B cell (primary cell): ENCODE measurements at regions not wholly inside any gene's neighbourhood (a gene's known extent, or its start where the extent isn't known, plus 50 kb on each side); places are given as distances from the start of the nearest gene placed in this dataset.

ENCODE experiments used
- ATAC-seq: fragments of 200-7000 bp; cut with Tn5 transposase; one replicate; pipeline ENCODE4 v1.10.0; 2021; ENCODE audit warnings: low read depth, mild to moderate bottlenecking, moderate number of reproducible peaks, moderate library complexity
- CTCF ChIA-PET: fragments of 350-600 bp; sonication (Branson Sonifier 250); formaldehyde crosslinking; loops from one replicate; lab custom pipeline; 2021; ENCODE audit warnings: antibody characterized with exemption, inconsistent platforms; lab: Charles Lee
- POLR2A ChIA-PET: fragments of 350-600 bp; sonication (Branson Sonifier 250); formaldehyde crosslinking; loops from one replicate; lab custom pipeline; 2021; ENCODE audit warnings: antibody characterized with exemption; lab: Charles Lee
- DNase-seq: peaks from one replicate; pipeline ENCODE4 v3.0.0; 2013
- H2AFZ ChIP-seq: 2 replicates; pipeline ENCODE4 v1.6.1; 2012; ENCODE audit warnings: mild to moderate bottlenecking, low read depth, low read length; ENCODE audit not compliant: insufficient read depth, poor library complexity, severe bottlenecking
- H3K27ac ChIP-seq, 2 donors: 1 replicate in 1 of 2; 2 replicates in 1 of 2; pipeline ENCODE4 v1.5.1; 2012 to 2013; ENCODE audit warnings: low read length in 2 of 2, mild to moderate bottlenecking in 2 of 2, moderate library complexity in 1 of 2
- H3K27me3 ChIP-seq, 4 experiments: fragments of 200-600 bp in 1 of 4; sonication (generic) in 1 of 4; replicated peaks in 1 of 4; 1 replicate in 2 of 4; 2 replicates in 2 of 4; pipeline versions ENCODE4 v1.6.1 to v1.7.0; 2013 to 2016; ENCODE audit warnings: low read length in 3 of 4, mild to moderate bottlenecking in 2 of 4, mixed read lengths in 1 of 4, moderate library complexity in 1 of 4; ENCODE audit not compliant: insufficient read depth in 4 of 4, control insufficient read depth in 3 of 4; ENCODE audit errors: control extremely low read depth in 1 of 4
- H3K36me3 ChIP-seq, 2 experiments: replicated peaks in 1 of 2; 1 replicate in 1 of 2; 2 replicates in 1 of 2; pipeline versions ENCODE4 v1.6.1 to v1.7.1; 2013; ENCODE audit warnings: low read length in 1 of 2; ENCODE audit not compliant: insufficient read depth in 2 of 2, control insufficient read depth in 1 of 2; ENCODE audit errors: control extremely low read depth in 1 of 2, extremely low read depth in 1 of 2
- H3K4me1 ChIP-seq, 2 donors: fragments of 200-600 bp in 1 of 2; sonication (generic) in 1 of 2; 1 replicate in 1 of 2; 2 replicates in 1 of 2; pipeline versions ENCODE4 v1.5.1 to v1.6.1; 2013 to 2017; ENCODE audit warnings: low read length in 2 of 2; ENCODE audit not compliant: control insufficient read depth in 2 of 2, insufficient read depth in 2 of 2
- H3K4me2 ChIP-seq: replicated peaks from 2 replicates; pipeline ENCODE3; 2012; ENCODE audit warnings: mild to moderate bottlenecking, low read depth, low read length; ENCODE audit not compliant: poor library complexity, severe bottlenecking
- H3K4me3 ChIP-seq, 5 experiments: fragments of 200-600 bp in 1 of 5; sonication (generic) in 1 of 5; 1 replicate in 3 of 5; 2 replicates in 2 of 5; pipeline versions ENCODE4 v1.5.1 to v1.7.0; 2011 to 2016; ENCODE audit warnings: low read length in 4 of 5, mild to moderate bottlenecking in 4 of 5, low read depth in 2 of 5, control low read depth in 1 of 5, moderate library complexity in 1 of 5; ENCODE audit not compliant: insufficient read depth in 1 of 5; ENCODE audit errors: control extremely low read depth in 1 of 5, extremely low read depth in 1 of 5
- H3K79me2 ChIP-seq: fragments of 200-600 bp; sonication (generic); one replicate; pipeline ENCODE4 v1.6.0; 2016; ENCODE audit warnings: low read length; ENCODE audit not compliant: control insufficient read depth, insufficient read depth
- H3K9ac ChIP-seq: fragments of 200-600 bp; sonication (generic); 2 replicates; pipeline ENCODE4 v1.6.1; 2017; ENCODE audit warnings: mild to moderate bottlenecking, low read length, moderate library complexity
- H3K9me3 ChIP-seq, 3 donors: one replicate each; pipeline versions ENCODE4 v1.6.1 to v1.7.1; 2013; ENCODE audit warnings: low read length in 2 of 3; ENCODE audit not compliant: control insufficient read depth in 2 of 3, insufficient read depth in 1 of 3; ENCODE audit errors: control extremely low read depth in 1 of 3
- H4K20me1 ChIP-seq: 2 replicates; pipeline ENCODE4 v1.6.0; 2012; ENCODE audit warnings: mild to moderate bottlenecking, low read length; ENCODE audit not compliant: insufficient read depth, control insufficient read depth, poor library complexity, severe bottlenecking
- H3K27ac Mint-ChIP-seq: one replicate; pipeline ENCODE4 v1.8.0; 2021; ENCODE audit warnings: mixed read lengths
- H3K27me3 Mint-ChIP-seq: one replicate; pipeline ENCODE4 v1.8.0; 2021; ENCODE audit warnings: mixed read lengths
- H3K4me1 Mint-ChIP-seq: one replicate; pipeline ENCODE4 v1.8.0; 2021; ENCODE audit warnings: mixed read lengths
- H3K4me3 Mint-ChIP-seq: one replicate; pipeline ENCODE4 v1.8.0; 2021; ENCODE audit warnings: mixed read lengths
- H3K9me3 Mint-ChIP-seq: one replicate; pipeline ENCODE4 v1.8.0; 2022; ENCODE audit warnings: mixed read lengths; ENCODE audit not compliant: insufficient read depth
- EZH2 ChIP-seq: IDR thresholded peaks from 2 replicates; pipeline ENCODE4 v1.6.1; 2012; ENCODE audit warnings: borderline replicate concordance, low read depth, mild to moderate bottlenecking, moderate library complexity, low read length; ENCODE audit not compliant: insufficient read depth, poor library complexity, severe bottlenecking
- WGBS: methylation state at CpG from one replicate; pipeline ENCODE4 v1.1.5; 2013; ENCODE audit warnings: missing lambda C conversion rate; ENCODE audit not compliant: insufficient coverage; 5-methylcytosine and 5-hydroxymethylcytosine counted together
- intact Hi-C: fragments of 100-400 bp; cut with micrococcal nuclease; formaldehyde crosslinking; loops from one replicate; pipeline ENCODE4 v1.10.0; 2022
- TF ChIP-seq, protein P1 (sequence below): fragments of 200-600 bp; IDR thresholded peaks from one replicate; pipeline ENCODE4 v1.8.0; 2022; ENCODE audit warnings: antibody characterized with exemption, mild to moderate bottlenecking

DNA sequence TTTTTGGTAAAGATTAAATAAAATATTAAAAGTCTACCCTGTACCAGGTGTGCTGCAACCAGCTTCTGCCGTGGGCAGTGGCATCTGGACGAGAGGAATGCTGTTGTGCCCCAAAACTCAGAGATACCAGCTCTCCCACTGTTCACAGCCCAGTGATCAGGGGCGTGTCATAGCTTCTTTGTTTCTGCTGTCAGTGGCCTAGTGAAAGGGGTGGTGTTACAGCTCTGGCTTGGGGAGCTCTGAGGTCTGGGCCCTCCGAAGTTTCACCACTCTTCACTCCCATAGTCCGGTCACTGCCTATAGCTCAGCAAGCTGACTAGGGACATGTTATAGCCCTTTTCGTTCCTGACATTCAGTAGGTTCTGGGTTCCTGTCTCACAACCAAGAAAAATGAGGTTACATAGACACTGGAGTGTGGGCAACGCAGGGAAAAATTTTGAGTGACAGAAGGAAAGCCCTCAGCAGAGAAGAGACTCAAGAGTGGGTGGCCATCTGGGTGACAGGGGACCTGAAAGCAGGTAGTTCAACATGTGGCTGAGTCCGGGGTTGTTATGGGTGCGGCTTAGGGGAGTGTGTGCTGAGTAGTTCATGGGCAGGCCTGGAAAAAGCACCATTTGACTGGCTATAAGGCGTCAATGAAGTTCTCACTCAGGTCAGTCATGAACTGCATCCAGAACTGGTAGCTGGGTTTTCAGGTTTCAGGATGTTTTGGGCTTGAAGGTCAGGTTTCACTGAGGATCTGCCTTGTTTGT, 1184.4 kb upstream of the PABPC4L start:
- TF ChIP-seq EZH2: no peak
- TF ChIP-seq, protein P1, sequence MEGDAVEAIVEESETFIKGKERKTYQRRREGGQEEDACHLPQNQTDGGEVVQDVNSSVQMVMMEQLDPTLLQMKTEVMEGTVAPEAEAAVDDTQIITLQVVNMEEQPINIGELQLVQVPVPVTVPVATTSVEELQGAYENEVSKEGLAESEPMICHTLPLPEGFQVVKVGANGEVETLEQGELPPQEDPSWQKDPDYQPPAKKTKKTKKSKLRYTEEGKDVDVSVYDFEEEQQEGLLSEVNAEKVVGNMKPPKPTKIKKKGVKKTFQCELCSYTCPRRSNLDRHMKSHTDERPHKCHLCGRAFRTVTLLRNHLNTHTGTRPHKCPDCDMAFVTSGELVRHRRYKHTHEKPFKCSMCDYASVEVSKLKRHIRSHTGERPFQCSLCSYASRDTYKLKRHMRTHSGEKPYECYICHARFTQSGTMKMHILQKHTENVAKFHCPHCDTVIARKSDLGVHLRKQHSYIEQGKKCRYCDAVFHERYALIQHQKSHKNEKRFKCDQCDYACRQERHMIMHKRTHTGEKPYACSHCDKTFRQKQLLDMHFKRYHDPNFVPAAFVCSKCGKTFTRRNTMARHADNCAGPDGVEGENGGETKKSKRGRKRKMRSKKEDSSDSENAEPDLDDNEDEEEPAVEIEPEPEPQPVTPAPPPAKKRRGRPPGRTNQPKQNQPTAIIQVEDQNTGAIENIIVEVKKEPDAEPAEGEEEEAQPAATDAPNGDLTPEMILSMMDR: no peak
- Histone ChIP-seq H3K4me3 (no peak overlapping the region), H3K27ac (no peak overlapping the region), H4K20me1 (no peaks in the 10 kb centered on the region), H3K9ac (no peak overlapping the region), H3K4me2 (no peak overlapping the region), H3K4me1 (no peaks in the 10 kb centered on the region), H3K9me3 (peaks cover 0 to 2% (median 1%) of the 10 kb centered on the region in 3 donors), H2AFZ (no peak overlapping the region), H3K27me3 (no peaks in the 10 kb centered on the region), H3K79me2 (no peaks in the 10 kb centered on the region), H3K36me3 (no peaks in the 10 kb centered on the region)
- Mint-ChIP-seq H3K27ac (no peak overlapping the region), H3K4me3 (no peak overlapping the region), H3K27me3 (no peaks in the 10 kb centered on the region), H3K4me1 (no peaks in the 10 kb centered on the region), H3K9me3 (peaks cover 2% of the 10 kb centered on the region)
- 82% methylated on average over 7 of the region's 10 CpGs for WGBS
- ATAC-seq (no peak), DNase-seq (no peak)
- intact Hi-C loops: no loop called here
- CTCF ChIA-PET: no interaction called here
- POLR2A ChIA-PET: no interaction called here
